IPS-18c (cell line): ENCODE measurements at regions not wholly inside any gene's neighbourhood (a gene's known extent, or its start where the extent isn't known, plus 50 kb on each side); places are given as distances from the start of the nearest gene placed in this dataset.
"Not testable (repeated sequence)": the region's sequence is repeated elsewhere in the genome, so short reads cannot be mapped to it uniquely, and the experiment has no call there.

Source experiments
- H3K4me3 ChIP-seq: 2 replicates; pipeline ENCODE4 v1.7.0; 2013; ENCODE audit warnings: low read depth, mild to moderate bottlenecking, low read length, moderate library complexity; ENCODE audit not compliant: insufficient read depth
- H3K9me3 ChIP-seq: one replicate; pipeline ENCODE4 v1.6.1; 2013; ENCODE audit warnings: mild to moderate bottlenecking, low read length, moderate library complexity; ENCODE audit not compliant: control insufficient read depth, insufficient read depth

DNA sequence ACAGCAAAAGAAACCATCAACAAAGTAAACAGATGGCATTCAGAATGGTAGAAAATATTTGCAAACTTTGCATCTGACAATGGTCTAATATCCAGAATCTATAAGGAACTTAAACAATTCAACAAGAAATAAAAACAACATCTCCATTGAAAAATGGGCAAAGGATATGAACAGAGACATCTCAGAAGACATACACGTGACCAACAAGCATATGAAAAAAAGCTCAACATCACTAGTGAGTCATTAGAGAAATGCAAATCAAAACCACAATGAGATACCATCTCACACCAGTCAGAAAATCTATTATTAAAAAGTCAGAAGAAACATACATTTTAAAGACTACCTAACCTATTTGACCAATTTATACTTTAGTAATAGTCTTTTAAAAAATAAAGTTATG, 571.3 kb upstream of the NRG3 start:
- Histone ChIP-seq H3K4me3 (no peak overlapping the region), H3K9me3 (no peaks in the 10 kb centered on the region)

DNA sequence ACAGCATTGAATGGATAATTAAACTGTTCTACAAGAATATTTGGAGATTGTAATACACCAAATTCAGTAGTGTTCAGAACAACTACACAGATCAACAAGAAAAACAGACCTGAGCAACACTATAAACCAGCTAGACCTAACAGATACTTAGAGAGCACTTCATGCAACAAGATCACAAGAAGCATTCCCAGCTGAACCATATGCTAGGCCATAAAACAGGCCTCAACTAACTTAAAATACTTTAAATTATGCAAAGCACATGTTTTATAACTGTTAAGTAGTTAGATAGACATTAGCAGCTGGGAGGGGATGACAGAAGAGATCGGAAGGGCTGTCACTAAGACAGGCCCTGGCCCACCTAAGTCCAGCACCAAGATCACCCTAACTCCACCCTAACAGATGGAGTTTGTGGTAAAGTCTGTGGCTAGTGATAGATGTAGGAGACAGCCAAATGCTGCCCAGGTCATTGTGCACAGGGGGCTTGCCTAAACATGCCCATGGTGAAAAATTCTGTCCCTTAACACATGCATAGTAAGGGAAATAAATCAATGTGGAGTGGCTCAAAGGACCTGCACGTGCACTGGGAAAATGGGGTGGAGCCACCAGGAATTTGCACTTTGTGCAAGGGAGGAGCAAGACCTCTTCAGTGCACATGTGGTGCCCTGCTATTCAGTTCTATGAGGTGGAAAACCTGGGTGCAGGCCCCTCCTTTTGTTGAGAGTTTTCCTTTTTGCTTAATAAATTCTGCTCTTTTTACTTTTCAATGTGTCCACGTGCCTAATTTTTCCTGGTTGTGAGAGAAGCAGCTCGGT, 567.8 kb upstream of the NRG3 start:
- no peaks in the 10 kb centered on the region for H3K9me3 ChIP-seq
- no peak overlapping the region for H3K4me3 ChIP-seq

DNA sequence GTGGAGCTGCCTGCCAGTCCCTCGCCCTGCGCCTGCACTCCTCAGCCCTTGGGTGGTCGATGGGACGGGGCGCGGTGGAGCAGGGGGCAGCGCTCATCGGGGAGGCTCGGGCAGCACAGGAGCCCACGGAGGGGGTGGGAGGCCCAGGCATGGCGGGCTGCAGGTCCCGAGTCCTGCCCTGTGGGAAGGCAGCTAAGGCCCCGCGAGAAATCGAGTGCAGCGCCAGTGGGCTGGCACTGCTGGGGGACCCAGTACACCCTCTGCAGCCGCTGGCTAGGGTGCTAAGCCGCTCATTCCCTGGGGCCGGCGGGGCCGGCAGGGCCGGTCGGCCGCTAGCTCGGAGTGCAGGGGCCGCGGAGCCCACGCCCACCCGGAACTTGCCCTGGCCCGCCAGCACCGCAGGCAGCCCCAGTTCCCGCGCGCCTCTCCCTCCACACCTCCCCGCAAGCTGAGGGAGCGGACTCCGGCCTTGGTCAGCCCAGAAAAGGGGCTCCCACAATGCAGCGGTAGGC, 565.9 kb upstream of the NRG3 start:
- no peak overlapping the region for H3K4me3 ChIP-seq
- H3K9me3 ChIP-seq: no peaks in the 10 kb centered on the region

DNA sequence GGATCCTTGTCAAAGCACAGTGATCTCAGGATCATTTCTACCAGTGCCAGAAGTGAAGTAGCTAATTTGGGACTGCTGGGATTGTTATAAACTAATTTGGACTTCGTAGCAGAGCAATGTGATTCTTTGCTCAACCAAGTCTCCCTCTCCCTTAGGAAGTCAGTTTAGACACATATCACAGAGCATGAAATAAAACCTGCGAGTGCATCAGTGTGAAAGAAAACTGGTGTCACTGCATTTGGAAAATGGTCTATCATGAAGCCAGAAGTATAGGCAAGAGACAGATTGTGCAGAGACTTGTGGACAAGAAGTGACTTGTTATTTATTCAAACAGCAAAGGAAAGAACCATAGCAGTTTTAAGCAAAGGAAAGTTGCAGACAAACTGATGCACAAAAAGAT, 560.5 kb upstream of the NRG3 start:
- no peaks in the 10 kb centered on the region for H3K9me3 ChIP-seq
- H3K4me3 ChIP-seq: no peak overlapping the region

DNA sequence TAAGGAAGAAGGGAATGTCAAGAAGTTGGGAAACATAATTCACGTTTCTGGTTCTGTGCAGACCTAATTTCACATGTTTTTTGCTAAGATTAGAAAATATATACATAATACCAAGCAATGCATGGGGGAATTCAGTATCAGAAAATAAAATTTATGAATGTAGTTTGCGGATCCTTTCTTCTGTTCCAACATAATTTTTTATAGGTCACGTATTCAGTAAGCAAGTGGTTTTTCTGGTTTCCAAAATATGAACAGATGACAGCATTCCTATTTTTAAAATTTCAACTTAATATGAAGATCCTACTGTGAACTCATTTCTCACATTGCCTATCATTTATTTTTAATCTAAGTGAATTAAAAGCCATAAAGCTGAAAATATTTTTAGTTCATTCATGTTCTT, 560.0 kb upstream of the NRG3 start:
- Histone ChIP-seq H3K9me3 (no peaks in the 10 kb centered on the region), H3K4me3 (no peak overlapping the region)

DNA sequence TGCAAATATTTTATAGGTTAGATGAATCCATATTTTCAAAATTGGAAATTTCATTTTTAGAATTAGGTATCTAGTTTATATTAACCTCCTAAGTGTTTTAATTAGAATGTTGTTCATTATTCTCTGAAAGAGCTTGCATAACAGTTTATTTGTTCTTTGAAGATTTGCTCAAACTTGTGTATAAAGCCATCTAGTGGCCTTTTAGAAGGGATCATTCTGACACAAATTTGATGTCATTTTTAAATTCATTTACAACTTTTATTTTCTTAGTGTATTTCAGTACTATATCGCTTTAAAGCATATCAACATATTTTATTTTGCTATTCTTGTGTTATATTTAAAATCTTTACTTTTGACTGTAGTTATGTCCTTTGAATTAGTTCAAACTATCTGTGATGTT, 527.0 kb upstream of the NRG3 start:
- no peak overlapping the region for H3K4me3 ChIP-seq
- H3K9me3 ChIP-seq: no peaks in the 10 kb centered on the region

DNA sequence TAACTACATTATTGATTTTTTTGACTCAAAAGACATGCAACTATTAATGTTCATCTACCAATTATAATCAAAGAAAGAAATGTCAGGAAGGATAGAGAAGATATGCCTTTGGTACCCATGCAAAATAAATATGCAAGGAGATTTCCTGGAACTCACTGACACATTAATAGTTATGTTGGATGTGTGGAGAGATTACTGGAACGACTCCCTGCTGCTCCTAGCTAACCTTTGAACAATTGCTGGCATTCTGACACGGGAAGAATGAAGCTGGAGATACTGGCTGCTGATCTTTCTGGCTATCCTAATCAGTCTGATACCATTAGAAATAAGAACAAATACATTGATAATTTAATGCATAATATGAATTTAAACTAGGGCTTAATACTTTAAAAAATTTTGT, 507.9 kb upstream of the NRG3 start:
- no peaks in the 10 kb centered on the region for H3K9me3 ChIP-seq
- no peak overlapping the region for H3K4me3 ChIP-seq

DNA sequence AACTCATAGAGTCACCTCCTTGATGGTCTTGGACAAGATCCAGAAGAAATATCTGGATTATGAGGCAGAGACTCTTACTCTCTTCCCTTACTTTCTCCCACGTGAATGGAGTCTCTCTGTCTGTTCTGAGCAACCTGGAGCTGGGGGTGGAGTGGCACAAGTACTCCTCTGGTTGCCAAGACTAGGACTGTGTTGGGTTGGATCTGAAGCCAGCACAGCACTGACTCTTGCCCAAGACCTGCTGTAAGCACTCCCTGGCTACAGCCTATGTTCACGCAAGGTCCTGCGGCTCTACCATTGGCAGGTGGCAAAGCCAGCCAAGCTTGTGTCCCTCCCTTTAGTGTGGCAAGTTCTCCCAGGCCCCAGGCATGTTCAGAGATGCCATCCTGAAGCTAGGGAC, 488.2 kb upstream of the NRG3 start:
- Histone ChIP-seq H3K4me3 (no peak overlapping the region), H3K9me3 (peaks cover 3% of the 10 kb centered on the region)

DNA sequence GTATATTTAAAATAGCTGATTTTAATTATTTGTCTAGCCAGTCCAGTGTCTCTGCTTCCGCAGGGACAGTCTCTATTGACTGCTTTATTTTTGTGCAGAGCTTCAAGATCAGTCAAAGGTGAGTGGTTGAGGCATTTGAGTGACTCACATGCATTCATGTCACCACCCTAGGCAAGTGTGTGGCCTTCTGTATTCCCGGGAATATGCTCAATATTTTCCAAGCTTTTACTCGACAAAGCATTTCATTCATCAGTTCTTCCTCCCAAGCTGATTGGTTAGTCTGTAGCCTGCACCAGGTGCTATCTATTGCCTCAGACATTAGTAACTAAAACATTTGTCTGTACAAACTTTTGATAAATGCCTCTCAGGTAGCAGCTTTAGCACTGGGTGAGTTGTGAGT, 471.5 kb upstream of the NRG3 start:
- Histone ChIP-seq H3K4me3 (no peak overlapping the region), H3K9me3 (no peaks in the 10 kb centered on the region)

DNA sequence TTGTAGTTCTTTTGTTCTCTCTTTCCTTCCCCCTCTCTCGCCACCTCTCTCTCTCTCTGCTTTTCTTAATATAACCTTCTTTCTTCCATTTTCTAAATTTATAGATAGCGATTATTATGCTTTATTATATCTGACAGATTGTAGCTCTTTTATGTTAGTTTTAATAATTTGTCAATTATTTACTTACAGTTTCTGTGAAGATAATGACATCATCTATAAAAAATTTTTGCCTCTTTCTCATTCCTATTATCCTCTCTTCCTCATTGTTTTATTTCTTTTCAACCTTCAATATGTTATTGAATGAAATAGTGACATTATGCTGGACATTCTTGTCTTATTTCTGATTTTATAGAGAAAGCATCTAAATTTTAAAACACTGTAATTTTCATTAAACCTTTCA, 469.6 kb upstream of the NRG3 start:
- no peak overlapping the region for H3K4me3 ChIP-seq
- no peaks in the 10 kb centered on the region for H3K9me3 ChIP-seq

DNA sequence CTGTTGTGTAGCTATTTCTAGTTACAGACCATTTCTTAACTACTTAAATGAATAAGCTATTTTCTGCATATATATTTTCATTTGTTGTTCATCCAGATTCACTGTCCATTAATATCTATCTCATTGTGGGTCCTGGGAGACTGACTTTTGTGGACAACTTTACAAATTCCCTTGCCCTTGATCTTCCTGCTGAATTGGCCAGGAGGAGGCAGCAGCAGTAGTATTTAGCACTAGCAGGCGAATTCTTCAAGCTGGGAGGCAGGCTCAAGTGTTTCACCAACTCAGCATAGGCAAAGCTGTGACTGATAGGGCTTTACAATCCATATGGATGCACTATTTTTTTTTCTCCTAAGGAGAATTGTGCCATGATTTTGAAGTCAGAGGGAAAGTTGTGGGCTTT, 461.0 kb upstream of the NRG3 start:
- H3K9me3 ChIP-seq: no peaks in the 10 kb centered on the region
- no peak overlapping the region for H3K4me3 ChIP-seq

DNA sequence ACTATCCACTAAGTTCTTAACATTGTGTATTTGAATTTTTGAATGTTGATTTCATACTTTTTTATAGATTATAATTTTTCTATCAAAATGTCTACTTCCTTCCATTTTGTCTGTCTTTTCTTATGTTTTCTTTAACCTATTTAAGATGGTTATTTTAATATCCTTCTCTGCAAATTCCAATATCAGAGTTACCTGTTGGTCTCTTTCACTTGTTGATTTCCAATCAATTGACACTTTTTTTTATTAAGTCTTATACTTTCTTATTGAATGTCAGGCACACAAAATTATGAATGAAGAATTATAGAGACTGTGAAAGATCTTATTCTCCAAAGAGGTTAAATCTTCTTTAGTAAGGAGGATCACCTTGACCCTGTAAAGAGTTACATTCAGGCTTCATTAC, 448.3 kb upstream of the NRG3 start:
- H3K4me3 ChIP-seq: no peak overlapping the region
- no peaks in the 10 kb centered on the region for H3K9me3 ChIP-seq

DNA sequence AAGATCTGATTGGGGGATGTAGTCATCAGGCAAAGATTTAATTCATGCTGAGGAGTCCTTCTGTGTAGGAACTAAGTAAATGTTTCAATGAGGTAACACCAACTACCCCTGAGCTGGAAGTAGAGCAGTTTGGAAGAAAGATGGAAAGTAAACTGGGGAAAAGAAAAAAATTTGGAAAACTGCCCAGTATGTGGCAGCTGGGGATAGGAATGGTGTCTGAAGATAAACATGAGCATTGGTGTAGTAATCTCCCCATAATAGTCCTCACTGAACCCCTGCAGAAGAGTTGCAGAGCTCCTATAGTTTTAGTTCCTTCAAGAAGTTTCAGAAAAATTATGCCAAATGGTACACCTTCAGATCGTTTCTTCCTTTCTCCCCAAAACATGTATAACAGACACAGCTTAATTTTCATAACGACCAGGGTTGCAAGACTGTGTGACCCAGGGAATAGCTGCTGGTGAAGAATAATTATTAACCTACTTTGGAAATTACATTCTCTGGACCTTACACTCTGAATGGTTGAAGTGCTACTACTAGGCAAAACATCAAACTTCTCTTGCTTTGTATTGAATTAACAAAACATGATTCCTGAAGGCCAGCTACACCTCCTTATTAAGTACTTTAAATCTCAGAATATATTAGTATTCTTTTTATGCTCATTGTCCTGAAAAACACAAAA, 446.4 kb upstream of the NRG3 start:
- no peaks in the 10 kb centered on the region for H3K9me3 ChIP-seq

DNA sequence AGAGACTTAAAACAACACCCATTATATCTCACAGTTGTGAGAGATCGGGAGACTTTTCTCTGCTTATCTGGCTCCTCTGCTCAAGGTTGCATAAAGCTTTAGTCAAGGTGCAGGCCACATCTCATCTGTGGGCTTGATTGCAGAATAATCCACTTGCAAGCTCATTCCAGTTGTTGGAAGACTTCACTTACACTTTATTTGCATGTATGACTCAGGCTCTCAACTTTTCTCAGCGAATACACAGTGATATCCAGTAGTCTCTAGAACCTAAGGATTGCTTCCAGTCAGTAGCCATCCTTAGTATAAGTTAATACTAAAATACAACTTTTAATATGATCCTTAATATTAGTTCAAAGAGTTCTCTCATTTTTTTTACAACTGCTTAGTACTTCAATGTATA, 435.5 kb upstream of the NRG3 start:
- H3K9me3 ChIP-seq: no peaks in the 10 kb centered on the region
- no peak overlapping the region for H3K4me3 ChIP-seq

More for the DNA sequence above, 446.4 kb upstream of the NRG3 start:
- H3K4me3 ChIP-seq: no peak overlapping the region

DNA sequence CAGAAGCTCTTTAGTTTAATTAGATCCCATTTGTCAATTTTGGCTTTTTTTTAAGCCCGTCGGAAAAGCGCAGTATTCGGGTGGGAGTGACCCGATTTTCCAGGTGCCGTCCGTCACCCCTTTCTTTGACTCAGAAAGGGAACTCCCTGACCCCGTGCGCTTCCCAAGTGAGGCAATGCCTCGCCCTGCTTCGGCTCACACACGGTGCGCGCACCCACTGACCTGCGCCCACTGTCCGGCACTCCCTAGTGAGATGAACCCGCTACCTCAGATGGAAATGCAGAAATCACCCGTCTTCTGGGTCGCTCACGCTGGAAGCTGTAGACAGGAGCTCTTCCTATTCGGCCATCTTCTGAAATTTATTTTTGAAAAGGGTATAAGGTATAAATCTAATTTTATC, 433.4 kb upstream of the NRG3 start:
- H3K4me3 ChIP-seq, H3K9me3 ChIP-seq: not testable (repeated sequence)

DNA sequence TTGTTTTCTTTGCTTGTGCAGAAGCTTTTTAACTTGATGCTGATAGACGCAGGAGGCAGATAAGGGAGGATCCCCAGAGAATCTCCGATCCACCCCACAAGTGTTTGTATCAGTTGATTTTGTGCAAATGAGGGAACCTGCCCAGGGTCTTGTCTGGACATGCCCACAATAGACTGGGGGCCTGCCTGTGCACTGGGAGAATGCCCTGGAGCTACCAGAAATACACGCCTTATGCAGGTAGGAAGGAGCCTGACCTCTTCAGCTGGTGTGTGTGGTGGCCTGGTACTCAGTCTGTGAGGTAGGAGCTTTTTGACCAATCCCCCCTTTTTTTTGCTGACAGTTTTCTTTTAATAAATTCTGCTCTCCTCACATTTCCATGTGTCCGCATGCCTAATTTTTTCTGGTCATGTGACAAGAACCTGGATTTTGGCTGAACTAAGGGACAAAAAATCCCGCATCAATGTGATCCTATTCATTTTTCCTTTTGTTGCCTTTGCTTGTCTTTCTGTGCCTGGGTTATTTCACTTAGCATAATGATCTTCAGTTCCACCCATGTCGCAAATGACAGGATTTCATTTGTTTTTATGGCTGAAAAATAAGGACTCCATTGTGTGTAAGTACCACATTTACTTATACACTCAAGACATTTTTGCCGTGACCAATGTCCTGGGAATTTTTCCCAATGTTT, 430.6 kb upstream of the NRG3 start:
- Histone ChIP-seq H3K4me3 (no peak overlapping the region), H3K9me3 (no peaks in the 10 kb centered on the region)

DNA sequence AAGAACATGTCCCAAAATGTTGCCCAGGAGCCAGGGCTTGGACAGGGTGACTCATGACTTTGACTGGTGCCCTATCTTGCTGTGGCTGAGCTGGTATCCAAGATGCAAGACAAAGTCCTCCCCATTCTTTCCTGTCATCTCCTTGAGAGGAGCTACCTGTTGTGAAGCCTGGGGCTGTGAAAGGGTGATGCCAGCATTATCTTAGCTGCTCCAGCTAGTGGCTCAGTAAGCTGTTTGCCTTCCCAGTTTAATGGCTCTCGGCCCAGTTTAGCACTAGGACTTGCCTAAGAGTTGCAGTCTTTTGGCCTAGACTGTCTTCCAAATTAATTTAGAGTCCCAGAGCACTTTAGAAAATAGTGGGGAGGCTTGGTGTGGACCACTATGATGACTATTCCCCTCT, 424.3 kb upstream of the NRG3 start:
- Histone ChIP-seq H3K9me3 (no peaks in the 10 kb centered on the region), H3K4me3 (no peak overlapping the region)

DNA sequence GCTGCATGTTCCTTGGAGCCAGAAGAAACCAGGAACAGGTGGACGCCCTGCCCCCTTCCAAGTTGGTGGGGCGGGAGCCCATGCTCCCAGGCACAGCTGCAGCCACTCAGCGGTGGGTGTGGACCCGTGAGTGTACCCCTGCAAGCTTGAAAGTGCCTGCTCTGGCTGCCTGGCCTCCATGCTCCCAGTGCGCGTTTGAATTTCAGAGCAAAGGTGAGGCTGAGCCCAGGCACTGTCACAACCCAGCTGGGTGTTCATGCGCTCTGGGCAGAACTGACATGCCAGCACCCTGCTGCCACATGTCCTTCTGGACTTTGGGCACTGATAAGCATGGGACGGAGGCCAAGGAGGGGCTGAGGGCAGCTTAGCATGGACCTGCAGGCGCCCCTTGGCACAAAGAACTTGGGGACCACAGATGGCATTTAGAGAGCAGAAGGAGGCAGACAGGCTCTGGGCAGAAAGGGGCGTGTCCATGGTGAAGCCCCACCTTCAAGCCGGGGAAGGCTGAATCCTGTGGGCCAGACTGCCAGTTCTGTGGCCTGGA, 402.0 kb upstream of the NRG3 start:
- H3K4me3 ChIP-seq: no peak overlapping the region
- H3K9me3 ChIP-seq: peaks cover 6% of the 10 kb centered on the region
